Prostate gland (tissue), 2 donors: ENCODE measurements at regions not wholly inside any gene's neighbourhood (a gene's known extent, or its start where the extent isn't known, plus 50 kb on each side); places are given as distances from the start of the nearest gene placed in this dataset.

ENCODE experiments used
- DNase-seq: peaks from one replicate; pipeline ENCODE4 v3.0.0-alpha.2; 2019; ENCODE audit warnings: low spot score
- H3K27ac ChIP-seq, 2 donors: fragments of 200-600 bp; sonication (generic); 2 replicates each; pipeline ENCODE4 v1.5.1; 2017 to 2019
- H3K27me3 ChIP-seq: fragments of 200-600 bp; sonication (generic); replicated peaks from 2 replicates; pipeline ENCODE4 v1.5.1; 2019; ENCODE audit not compliant: insufficient read depth
- H3K36me3 ChIP-seq, 2 donors: fragments of 200-600 bp; sonication (generic); 1 replicate in 1 of 2; 2 replicates in 1 of 2; pipeline versions ENCODE4 v1.5.1 to v1.8.1; 2017 to 2019
- H3K4me1 ChIP-seq: fragments of 200-600 bp; sonication (generic); replicated peaks from 2 replicates; pipeline ENCODE4 v1.5.1; 2019
- H3K4me3 ChIP-seq, 2 donors: fragments of 200-600 bp; sonication (generic); 2 replicates each; pipeline ENCODE4 v1.5.1; 2017 to 2019
- H3K9me3 ChIP-seq: fragments of 200-600 bp; sonication (generic); 2 replicates; pipeline ENCODE4 v1.5.1; 2017
- CTCF ChIP-seq, 4 experiments: fragments of 200-600 bp in 2 of 4; fragments of 450-650 bp in 2 of 4; sonication (generic) in 2 of 4; IDR thresholded peaks; 1 replicate in 3 of 4; 2 replicates in 1 of 4; pipeline ENCODE4 v1.5.1; 2016 to 2019; ENCODE audit warnings: antibody characterized with exemption in 4 of 4, mild to moderate bottlenecking in 2 of 4, moderate library complexity in 2 of 4
- POLR2A ChIP-seq: fragments of 450-650 bp; IDR thresholded peaks from one replicate; pipeline ENCODE4 v1.6.1; 2016; ENCODE audit warnings: antibody characterized with exemption, mild to moderate bottlenecking
- POLR2AphosphoS5 ChIP-seq: sonication (generic); formaldehyde crosslinking; IDR thresholded peaks from one replicate; pipeline ENCODE4 v1.6.1; 2017; ENCODE audit warnings: antibody characterized with exemption
- WGBS: methylation state at CpG from one replicate; pipeline ENCODE4 v1.1.5; 2018; 5-methylcytosine and 5-hydroxymethylcytosine counted together
- intact Hi-C: fragments of 100-400 bp; cut with DNase I; formaldehyde crosslinking; loops from one replicate; pipeline ENCODE4 v1.14.2; 2022

GRCh38 chr11:112770487-112770886, 190.7 kb upstream of the NCAM1 start:
- no peaks in the 10 kb centered on the region for H3K36me3 ChIP-seq
- TF ChIP-seq POLR2AphosphoS5 (no peak), CTCF (IDR thresholded peaks at IDR 0.05) (no peak), POLR2A (no peak)
- no peak overlapping the region for H3K27ac ChIP-seq
- no peak overlapping the region for H3K4me3 ChIP-seq
- DNase-seq = no peak
- WGBS = 90% methylated on average over 3 of the region's 3 CpGs
- intact Hi-C loops = no loop called here
- no peaks in the 10 kb centered on the region for H3K9me3 ChIP-seq
- H3K4me1 ChIP-seq = no peaks in the 10 kb centered on the region
- H3K27me3 ChIP-seq = no peaks in the 10 kb centered on the region

GRCh38 chr11:112771851-112772250, 189.4 kb upstream of the NCAM1 start:
- intact Hi-C loops = no loop called here
- Histone ChIP-seq H3K27ac (no peak overlapping the region), H3K27me3 (no peaks in the 10 kb centered on the region), H3K4me3 (no peak overlapping the region), H3K36me3 (no peaks in the 10 kb centered on the region), H3K9me3 (no peaks in the 10 kb centered on the region), H3K4me1 (no peaks in the 10 kb centered on the region)
- 62% methylated on average over 2 of the region's 2 CpGs for WGBS
- no peak for DNase-seq
- TF ChIP-seq POLR2A (no peak), POLR2AphosphoS5 (no peak), CTCF (IDR thresholded peaks at IDR 0.05) (no peak)

- Histone ChIP-seq H3K27me3 (no peaks in the 10 kb centered on the region), H3K9me3 (no peaks in the 10 kb centered on the region), H3K4me1 (no peaks in the 10 kb centered on the region), H3K4me3 (no peak overlapping the region), H3K27ac (no peak overlapping the region), H3K36me3 (no peaks in the 10 kb centered on the region)
- no peak for DNase-seq
- intact Hi-C loops = no loop called here
- TF ChIP-seq CTCF (IDR thresholded peaks at IDR 0.05) (no peak), POLR2AphosphoS5 (no peak), POLR2A (no peak)
- WGBS = 77% methylated on average over 4 of the region's 4 CpGs
Observed at GRCh38 chr11:112773264-112773663, 188.0 kb upstream of the NCAM1 start.

- Histone ChIP-seq H3K27ac (no peak overlapping the region), H3K4me3 (no peak overlapping the region), H3K36me3 (no peaks in the 10 kb centered on the region), H3K9me3 (no peaks in the 10 kb centered on the region), H3K4me1 (no peaks in the 10 kb centered on the region), H3K27me3 (no peaks in the 10 kb centered on the region)
- WGBS = 87% methylated on average over 5 of the region's 5 CpGs
- DNase-seq = no peak
- intact Hi-C loops = no loop called here
- no peak for TF ChIP-seq POLR2A
- TF ChIP-seq POLR2AphosphoS5 = no peak
- no peak for TF ChIP-seq CTCF (IDR thresholded peaks at IDR 0.05)
Observed at GRCh38 chr11:112776834-112777233, 184.4 kb upstream of the NCAM1 start.

GRCh38 chr11:112777283-112777751, 183.9 kb upstream of the NCAM1 start:
- no peak for TF ChIP-seq POLR2A
- no peak for TF ChIP-seq POLR2AphosphoS5
- no peaks in the 10 kb centered on the region for H3K27me3 ChIP-seq
- intact Hi-C loops = no loop called here
- no peak overlapping the region for H3K27ac ChIP-seq
- no peaks in the 10 kb centered on the region for H3K36me3 ChIP-seq
- no peak for DNase-seq
- no peaks in the 10 kb centered on the region for H3K9me3 ChIP-seq
- no peaks in the 10 kb centered on the region for H3K4me1 ChIP-seq
- 75% methylated on average over 12 of the region's 12 CpGs for WGBS
- no peak overlapping the region for H3K4me3 ChIP-seq
